GM18909 (cell line): ENCODE measurements at regions not wholly inside any gene's neighbourhood (a gene's known extent, or its start where the extent isn't known, plus 50 kb on each side); places are given as distances from the start of the nearest gene placed in this dataset.
"Not testable (repeated sequence)": the region's sequence is repeated elsewhere in the genome, so short reads cannot be mapped to it uniquely, and the experiment has no call there.

Experiments used
- ATAC-seq: cut with Tn5 transposase; IDR thresholded peaks from one replicate; pipeline ENCODE4 v1.9.1; 2021; ENCODE audit warnings: mild to moderate bottlenecking; ENCODE audit not compliant: unreplicated experiment, poor library complexity

DNA sequence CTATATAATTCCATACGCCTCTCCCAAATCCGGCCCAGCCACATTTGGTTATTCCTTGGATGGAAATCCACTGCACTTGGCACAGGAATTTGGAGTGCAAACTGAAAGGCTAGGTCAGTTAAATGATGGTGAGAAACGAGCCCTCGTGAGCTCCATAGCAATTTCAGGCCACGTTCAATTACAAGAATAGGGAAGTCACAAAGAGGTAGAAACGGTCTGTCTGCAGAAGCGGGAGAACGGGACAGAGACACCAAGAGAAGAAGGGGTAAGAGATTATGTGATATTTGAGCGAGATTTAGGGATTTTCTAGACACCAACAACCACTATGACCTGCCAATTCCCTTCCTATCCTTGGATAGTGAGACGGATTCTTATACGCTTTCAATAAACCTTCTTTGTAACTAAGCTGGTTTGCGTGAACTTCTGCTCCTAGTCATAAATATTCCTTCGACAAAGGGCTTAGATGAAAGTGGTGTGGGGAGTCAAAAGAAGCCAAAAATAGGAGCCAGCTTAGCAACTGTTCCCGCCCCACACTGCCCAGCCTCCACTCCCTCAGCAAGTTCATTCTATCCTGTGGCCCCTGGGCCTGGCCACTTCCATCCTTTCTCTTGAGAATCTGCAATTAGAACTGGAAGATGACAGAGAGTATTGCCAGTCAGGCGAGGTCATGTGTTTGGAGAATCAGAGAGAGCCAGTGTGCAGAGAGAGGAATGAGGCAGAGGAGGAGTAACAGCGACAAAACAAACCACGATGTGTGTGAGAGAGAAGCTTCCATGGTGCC, 118.4 kb downstream of the ZNF608 start:
- no peak for ATAC-seq

DNA sequence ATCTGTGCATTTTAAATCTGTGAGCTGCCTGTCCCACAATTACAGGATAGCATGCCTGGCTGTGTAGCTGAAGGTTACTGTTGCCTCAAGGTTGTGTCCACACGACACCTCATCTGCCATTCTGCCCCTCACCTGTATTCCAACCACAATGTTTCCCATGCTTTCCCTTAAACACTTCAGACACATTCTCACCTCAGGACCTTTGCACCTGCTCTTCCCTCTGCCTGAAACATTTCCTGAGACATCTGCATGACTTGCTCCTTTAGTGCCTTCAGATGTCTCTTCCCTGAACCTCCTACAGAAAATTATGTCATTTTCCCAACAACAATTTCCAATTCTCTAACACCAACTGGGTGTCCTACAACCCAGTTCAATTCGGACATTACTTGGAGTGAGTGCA, 120.4 kb downstream of the ZNF608 start:
- ATAC-seq = no peak

DNA sequence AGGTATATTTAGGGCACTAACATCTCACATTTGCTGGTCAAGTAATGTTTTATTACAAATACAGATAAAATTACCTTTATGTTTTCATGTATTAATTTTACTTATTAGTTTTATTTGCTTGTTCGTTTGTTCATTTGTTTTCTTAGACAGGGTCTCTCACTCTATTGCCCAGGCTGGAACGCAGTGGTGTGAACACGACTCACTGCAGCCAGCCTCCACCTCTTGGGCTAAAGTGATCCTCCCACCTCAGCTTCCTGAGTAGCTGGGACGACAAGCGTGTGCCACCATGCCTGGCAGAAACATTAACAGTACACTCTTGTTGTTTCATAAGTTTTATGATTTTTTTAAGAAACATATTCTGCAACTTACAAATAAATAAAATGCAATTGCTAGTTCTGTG, 123.2 kb downstream of the ZNF608 start:
- no peak for ATAC-seq

DNA sequence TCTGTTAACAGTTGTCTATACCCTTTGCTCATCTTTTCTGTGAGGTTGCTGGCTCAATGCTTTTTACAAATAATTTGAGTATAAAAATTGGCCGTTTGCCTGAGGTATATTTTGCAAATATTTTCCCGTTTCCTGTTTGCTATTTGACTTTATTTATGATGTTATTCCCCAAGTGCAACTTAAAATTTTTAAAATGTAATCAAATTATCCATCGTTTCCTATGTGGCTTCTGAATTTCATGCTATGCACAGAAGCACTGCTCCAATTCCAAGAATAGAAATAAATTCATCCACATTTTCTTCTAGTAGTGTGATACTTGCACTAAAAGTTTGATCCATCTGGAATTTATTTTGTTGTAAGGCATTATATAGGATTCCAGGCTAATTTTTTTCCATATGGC, 123.6 kb downstream of the ZNF608 start:
- no peak for ATAC-seq

DNA sequence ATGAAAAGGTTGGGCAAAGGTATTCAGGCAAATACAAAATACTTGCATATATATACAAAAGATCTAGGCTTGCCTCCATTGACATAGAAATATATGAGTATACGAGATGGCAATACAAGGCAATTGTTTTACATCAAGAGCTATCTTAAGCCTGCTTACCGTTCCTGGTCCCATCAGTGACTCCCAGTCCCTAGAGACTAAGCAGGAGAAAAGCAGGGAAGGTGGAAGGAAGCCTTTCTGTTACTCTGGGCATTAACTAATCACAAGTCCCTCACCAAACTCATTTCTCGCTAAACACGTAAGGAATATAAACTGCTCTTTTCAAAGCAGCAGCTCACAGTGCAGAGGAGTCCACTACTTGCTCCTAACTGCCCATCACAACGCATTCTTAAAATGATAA, 125.2 kb downstream of the ZNF608 start:
- no peak for ATAC-seq

DNA sequence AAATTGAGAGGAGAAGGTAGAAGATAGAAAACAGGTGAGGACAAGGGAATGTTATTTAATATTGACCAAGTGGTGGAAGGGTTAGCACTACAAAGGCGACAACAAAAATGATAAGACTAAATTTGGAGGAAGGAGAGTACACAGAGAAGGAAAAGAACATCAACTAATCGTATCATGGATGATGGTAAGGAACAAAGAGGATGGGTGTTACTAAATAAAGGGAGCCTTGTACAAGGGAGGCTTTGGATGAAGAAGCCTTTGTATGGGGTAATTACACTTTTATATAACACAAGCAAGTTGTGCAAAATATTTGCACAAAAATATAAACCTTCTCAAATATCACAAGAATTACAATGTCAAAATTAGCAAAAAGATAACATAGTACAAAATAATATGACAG, 125.7 kb downstream of the ZNF608 start:
- no peak for ATAC-seq

DNA sequence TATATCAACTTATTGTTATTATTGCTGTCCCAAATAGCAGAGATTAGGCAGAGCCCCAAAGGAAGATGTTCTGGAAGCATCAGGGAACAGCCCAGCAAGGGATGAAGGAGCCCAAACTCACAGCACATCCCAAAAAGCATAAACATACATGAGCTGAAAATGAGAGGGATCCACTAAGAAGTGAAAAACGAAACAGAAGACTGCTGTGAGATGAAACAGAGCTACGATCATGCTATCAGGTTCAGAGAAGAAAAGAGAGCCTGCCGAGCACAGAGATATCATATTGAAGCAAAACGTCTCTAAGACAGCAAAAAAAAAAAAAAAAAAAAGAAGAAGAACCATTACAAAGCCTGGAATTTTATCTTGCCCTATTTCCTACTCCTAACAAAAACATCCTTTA, 127.3 kb downstream of the ZNF608 start:
- ATAC-seq = no peak

DNA sequence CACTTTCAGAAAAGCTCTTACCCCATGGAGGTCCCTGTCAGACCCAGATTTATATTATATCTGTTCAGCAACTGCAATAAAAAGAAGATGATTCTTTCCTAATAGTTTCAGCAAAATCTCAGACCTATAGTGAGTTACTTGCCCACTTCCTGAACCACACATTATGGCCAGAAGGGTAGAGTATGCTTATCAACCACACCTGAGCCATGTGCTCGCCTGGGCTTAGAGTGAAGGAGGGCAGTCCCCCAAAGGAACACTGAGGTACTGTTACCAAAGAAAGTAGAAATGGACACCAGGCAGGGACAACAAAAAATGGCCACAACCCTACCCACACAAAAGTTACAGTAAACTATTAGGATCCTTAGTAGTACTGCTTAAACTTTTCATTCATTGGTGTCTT, 128.7 kb downstream of the ZNF608 start:
- ATAC-seq = no peak

DNA sequence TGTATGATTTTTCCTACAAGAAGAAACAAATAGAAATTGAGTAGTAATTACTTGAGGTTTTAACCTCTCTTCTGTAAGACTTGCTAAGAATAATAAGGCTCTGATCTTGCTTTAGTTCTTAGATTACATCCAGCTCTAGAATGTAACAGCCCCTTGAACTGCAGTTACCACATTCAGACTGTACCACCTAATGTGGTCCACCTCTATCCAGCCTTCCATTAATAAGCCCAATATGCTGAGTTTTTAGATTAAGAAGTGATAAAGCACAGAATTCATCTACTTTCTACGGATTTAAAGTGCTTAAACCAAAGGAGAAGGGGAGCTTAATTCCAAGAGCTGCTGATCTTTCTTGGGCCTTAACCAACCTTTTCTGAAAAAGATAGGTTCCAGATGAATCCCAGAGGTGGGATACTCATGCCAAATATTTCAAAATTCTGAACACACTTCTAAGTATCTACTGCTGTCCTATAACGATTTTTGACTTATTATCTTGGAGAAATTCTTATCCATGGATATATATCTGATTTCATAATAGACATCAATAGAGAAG, 131.5 kb downstream of the ZNF608 start:
- no peak for ATAC-seq

DNA sequence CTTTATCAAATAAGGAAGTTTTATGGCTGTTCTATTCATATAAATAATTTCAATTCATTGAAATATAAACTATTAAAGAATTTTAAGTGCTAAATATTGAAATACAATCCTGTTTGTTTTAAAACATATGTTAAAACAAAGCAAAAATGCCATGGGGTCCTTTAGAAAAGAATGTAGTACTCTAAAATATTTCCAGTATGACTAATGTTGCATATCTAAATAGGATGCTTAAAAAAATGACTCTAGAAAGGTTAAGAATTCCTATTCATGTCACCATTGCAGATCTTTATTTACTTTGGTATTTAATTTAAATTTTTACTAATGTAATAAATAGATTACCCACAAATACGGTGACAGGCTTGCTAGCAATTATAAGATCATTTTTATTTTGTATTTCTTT, 132.3 kb downstream of the ZNF608 start:
- no peak for ATAC-seq

DNA sequence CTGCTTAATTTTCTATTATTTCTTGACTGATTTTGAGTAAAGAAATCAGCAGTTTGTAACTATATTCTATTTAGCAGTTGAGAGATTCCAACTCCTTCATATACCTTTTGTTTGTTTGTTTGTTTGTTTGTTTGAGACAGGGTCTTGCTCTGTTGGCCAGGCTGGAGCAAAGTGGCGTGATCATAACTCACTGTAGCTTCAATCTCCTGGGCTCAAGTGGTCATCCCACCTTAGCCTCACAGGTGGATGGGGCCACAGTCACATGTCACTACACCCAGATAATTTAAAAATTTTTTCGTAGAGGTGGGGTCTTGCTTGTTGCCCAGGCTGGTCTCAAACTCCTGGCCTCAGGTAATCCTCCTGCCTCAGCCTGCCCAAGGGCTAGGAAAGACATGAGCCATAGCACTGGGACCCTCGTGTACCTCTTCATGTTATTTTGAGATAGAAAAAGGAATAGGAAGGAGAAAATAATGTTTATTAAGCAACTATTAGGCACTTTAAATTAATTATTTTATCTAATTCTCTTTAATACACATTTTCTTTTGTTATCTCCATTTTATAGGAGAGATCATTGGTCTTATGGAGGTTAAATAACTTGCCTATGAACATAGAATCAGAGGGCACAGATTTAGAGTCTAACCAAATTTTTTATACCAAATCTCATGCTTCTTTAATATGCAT, 133.0 kb downstream of the ZNF608 start:
- no peak for ATAC-seq

DNA sequence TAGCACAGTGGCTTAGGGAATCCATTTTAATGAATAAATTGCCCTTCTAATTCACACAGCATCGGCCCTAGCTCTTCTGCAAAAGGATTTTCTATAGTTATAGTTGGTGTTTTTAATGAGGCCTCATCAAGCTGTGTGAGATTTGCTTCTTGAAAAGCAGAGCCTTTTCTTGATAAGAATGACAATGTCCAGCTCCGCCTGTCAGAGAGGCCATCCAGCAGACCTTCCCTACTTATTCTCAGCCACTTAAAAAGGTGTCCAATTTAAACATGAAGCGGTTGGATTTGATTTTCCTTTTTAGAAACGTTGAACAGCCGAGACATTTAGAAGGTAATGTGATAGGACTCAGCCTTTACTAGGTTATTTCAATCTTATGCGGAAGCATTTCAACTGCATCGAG, 134.4 kb downstream of the ZNF608 start:
- no peak for ATAC-seq

DNA sequence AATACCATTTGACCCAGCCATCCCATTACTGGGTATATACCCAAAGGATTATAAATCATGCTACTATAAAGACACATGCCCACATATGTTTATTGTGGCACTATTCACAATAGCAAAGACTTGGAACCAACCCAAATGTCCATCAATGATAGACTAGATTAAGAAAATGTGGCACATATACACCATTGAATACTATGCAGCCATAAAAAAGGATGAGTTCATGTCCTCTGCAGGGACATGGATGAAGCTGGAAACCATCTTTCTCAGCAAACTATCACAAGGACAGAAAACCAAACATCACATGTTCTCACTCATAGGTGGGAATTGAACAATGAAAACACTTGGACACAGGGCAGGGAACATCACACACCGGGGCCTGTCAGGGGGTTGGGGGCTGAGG, 135.2 kb downstream of the ZNF608 start:
- not testable (repeated sequence) for ATAC-seq

DNA sequence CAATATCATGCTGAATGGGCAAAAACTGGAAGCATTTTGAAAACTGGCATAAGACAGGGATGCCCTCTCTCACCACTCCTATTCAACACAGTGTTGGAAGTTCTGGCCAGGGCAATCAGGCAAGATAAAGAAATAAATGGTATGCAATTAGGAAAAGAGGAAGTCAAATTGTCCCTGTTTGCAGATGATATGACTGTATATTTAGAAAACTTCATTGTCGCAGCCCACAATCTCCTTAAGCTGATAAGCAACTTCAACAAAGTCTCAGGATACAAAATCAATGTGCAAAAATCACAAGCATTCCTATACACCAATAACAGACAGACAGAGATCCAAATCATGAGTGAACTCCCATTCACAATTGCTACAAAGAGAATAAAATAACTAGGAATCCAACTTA, 136.8 kb downstream of the ZNF608 start:
- not testable (repeated sequence) for ATAC-seq

DNA sequence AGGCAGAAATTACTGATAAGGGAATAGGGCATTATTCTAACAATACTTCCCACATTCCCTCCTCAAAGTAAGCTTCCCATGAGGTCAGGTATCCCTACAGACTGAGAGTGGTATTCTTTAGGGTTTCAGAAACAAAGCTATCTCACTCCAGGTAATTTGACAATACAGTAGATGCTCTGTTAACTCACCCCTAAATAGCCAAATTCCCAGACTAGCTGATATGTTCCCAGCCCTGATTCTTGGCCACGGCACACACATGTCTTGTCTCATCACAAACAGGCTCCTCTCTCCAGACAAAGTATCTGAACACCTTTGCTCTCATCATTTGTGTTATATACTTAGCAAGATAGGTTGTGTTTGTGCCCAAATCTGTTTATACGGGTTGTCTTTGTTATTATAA, 139.9 kb downstream of the ZNF608 start:
- no peak for ATAC-seq

DNA sequence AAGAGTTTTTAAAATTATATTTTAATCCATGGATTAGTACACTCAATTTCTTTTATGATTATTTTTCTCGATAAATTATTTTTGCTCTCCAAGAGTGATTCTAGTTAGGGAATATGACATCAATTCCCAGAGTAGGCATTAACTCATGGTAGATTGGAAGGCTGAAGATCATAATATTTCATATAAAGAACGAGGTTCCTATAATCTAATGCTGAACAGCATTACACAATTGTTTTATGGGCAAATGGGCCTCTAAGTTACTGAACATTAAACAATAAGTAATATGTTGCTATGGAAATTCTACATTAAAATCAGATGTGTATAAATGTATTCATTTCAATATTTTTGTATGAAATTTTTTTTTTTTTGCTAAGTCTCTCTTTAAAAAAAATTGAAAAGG, 140.3 kb downstream of the ZNF608 start:
- no peak for ATAC-seq

DNA sequence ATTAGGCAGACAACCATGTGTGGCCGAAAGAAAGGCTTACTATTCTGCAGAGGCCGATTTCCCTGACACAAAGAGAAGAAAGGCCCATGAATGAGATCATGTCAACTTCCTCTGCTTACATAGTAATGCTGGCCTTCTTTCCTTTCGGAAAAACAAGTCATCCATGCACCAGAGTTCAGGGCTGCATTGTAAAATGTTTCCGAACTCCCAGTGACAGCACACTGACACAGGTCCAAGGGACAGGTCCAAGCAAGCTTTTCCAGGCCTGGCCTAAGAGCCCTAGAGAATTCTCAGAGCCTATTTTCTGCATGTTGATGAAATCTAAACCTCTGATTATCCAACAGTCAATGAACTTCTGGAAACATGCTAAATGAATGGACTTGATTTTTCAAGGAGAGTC, 140.9 kb downstream of the ZNF608 start:
- no peak for ATAC-seq

DNA sequence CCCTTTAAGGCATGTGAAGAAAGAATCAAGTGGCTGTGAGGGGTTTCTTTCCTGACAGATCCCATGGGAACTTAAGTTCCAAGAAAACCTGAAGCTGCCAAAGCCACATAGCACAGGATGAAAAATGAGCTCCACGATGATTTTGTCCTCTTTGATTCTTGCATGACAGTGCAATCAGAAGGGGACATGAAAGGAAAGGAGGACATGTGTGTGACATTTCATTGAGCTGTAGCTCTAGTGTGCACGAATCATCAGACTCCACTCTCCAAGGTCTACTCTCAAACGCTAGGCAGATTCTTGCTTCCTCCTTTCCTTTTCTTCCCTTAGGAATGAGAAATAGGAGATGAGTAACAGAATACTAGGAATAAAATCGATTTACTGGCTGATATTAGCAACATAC, 142.0 kb downstream of the ZNF608 start:
- ATAC-seq = no peak

DNA sequence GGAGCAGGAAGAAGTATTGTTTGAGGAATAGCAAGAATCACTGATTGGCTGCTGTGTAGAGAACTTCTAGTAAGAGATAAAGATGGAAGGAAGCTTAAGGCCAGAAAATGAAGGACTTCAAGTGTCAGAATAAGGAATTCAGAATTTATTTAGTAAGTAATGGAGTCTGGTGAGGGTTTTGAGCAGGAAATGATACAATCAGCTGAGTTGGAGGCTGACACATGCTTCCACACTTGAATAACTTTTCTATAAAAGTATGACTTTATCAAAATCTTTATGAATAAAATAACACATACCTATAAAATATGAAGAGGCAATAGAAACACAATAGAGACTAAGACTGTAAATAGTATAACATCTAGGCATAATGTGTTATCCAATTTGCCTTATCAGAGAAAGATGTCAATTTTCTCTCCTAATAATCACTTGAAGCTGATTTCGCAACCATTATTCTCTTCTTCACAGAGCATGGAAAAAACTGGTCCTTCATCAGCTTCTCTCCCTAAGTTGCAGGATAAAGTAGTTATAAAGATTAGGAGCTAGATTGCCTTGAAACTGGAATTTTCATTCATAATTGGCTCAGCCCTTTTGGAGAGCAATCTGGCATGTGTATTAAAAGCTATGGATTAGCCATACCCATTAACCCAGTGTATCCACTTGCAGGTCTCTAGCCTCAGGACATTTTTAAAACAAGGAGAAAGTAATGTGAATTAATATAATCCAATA, 143.4 kb downstream of the ZNF608 start:
- ATAC-seq = no peak

DNA sequence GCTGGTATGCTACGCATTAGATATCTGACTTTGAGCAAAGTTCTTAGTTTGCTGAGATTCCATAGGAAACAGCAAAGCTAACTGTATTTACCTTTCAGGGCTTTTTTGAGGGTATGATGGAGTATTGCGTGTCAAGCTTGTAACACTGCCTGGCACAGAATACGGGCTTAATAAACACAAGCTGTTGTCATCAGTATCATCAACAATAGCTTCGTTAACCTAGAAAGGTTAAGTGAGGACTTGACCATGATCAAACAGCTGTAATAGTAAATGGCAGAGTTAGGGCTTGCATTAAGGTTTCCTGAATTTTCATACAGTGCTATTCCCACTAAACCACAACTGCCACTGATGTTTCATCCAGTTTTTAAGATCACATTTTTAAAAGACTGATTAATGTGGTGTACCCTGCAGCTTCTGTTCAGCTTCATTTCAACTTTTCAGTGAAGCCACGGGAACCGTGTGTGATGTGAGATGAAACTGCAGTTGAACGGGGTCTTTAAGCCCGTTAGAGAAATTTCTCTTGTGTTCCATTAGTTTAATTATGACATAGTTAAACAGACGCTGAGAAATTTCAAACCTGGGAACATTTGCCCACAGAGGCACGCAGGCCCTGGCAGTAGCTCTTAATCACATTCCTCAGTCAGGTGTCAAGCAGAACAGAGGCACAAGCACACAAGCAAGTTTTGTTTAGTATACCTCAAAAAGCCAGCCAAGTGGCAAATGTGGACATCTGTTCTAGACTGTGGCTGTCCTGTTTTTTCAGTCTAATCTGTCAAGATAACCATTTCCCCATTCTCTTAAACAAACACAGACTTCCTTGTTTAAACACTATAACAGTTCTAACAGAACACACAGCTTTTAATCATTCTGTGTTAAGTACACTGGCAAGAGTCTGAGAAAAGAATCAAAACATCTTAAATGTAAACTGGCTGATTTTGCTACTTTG, 147.1 kb downstream of the ZNF608 start:
- no peak for ATAC-seq
